ENCODE measurements at regions not wholly inside any gene's neighbourhood (a gene's known extent, or its start where the extent isn't known, plus 50 kb on each side); places are given as distances from the start of the nearest gene placed in this dataset.

- H3K4me1 ChIP-seq (ENCODE audit: control insufficient read depth in 1 of 2, insufficient read depth in 2 of 2, low read length in 2 of 2) = peaks cover 0 to 6% of the 10 kb centered on the region in 2 donors
- no peak overlapping the region for H3K27ac ChIP-seq (ENCODE audit: low read depth, low read length)
- no peak overlapping the region for H3K9ac ChIP-seq (ENCODE audit: low read depth in 1 of 2, low read length in 2 of 2)
- H3K9me3 ChIP-seq (ENCODE audit: control insufficient read depth in 1 of 2, low read length in 2 of 2) = no peaks in the 10 kb centered on the region
- no peaks in the 10 kb centered on the region for H3K36me3 ChIP-seq (ENCODE audit: control insufficient read depth in 1 of 2, insufficient read depth in 2 of 2, low read length in 2 of 2)
- H3K4me3 ChIP-seq (ENCODE audit: low read depth in 1 of 2, low read length in 2 of 2) = no peak overlapping the region
- no peaks in the 10 kb centered on the region for H3K27me3 ChIP-seq (ENCODE audit: control insufficient read depth in 1 of 2, insufficient read depth in 2 of 2, low read length in 2 of 2)
Observed at GRCh38 chr10:50981904-50982303, 92.4 kb upstream of the PRKG1 start.

- H3K27ac ChIP-seq (ENCODE audit: low read depth, low read length) = no peak overlapping the region
- H3K4me3 ChIP-seq (ENCODE audit: low read depth in 1 of 2, low read length in 2 of 2) = no peak overlapping the region
Observed at GRCh38 chr10:50982989-50983388, 91.3 kb upstream of the PRKG1 start.

GRCh38 chr10:50987934-50988333, 86.4 kb upstream of the PRKG1 start:
- no peak overlapping the region for H3K9ac ChIP-seq (ENCODE audit: low read depth in 1 of 2, low read length in 2 of 2)
- H3K4me1 ChIP-seq (ENCODE audit: control insufficient read depth in 1 of 2, insufficient read depth in 2 of 2, low read length in 2 of 2) = peaks cover 3 to 16% of the 10 kb centered on the region in 2 donors
- no peaks in the 10 kb centered on the region for H3K9me3 ChIP-seq (ENCODE audit: control insufficient read depth in 1 of 2, low read length in 2 of 2)
- H3K4me3 ChIP-seq (ENCODE audit: low read depth in 1 of 2, low read length in 2 of 2) = no peak overlapping the region
- no peak overlapping the region for H3K27ac ChIP-seq (ENCODE audit: low read depth, low read length)
- H3K36me3 ChIP-seq (ENCODE audit: control insufficient read depth in 1 of 2, insufficient read depth in 2 of 2, low read length in 2 of 2) = no peaks in the 10 kb centered on the region
- H3K27me3 ChIP-seq (ENCODE audit: control insufficient read depth in 1 of 2, insufficient read depth in 2 of 2, low read length in 2 of 2) = peaks cover 0 to 12% of the 10 kb centered on the region in 2 donors

More at GRCh38 chr10:50982989-50983388, 91.3 kb upstream of the PRKG1 start:
- Histone ChIP-seq H3K4me1 (ENCODE audit: control insufficient read depth in 1 of 2, insufficient read depth in 2 of 2, low read length in 2 of 2) (peaks cover 0 to 3% of the 10 kb centered on the region in 2 donors), H3K27me3 (ENCODE audit: control insufficient read depth in 1 of 2, insufficient read depth in 2 of 2, low read length in 2 of 2) (no peaks in the 10 kb centered on the region), H3K9ac (ENCODE audit: low read depth in 1 of 2, low read length in 2 of 2) (no peak overlapping the region), H3K9me3 (ENCODE audit: control insufficient read depth in 1 of 2, low read length in 2 of 2) (no peaks in the 10 kb centered on the region), H3K36me3 (ENCODE audit: control insufficient read depth in 1 of 2, insufficient read depth in 2 of 2, low read length in 2 of 2) (no peaks in the 10 kb centered on the region)

GRCh38 chr10:50988792-50989191, 85.5 kb upstream of the PRKG1 start:
- H3K27ac ChIP-seq (ENCODE audit: low read depth, low read length) = no peak overlapping the region
- H3K36me3 ChIP-seq (ENCODE audit: control insufficient read depth in 1 of 2, insufficient read depth in 2 of 2, low read length in 2 of 2) = no peaks in the 10 kb centered on the region
- H3K9ac ChIP-seq (ENCODE audit: low read depth in 1 of 2, low read length in 2 of 2) = no peak overlapping the region
- H3K4me1 ChIP-seq (ENCODE audit: control insufficient read depth in 1 of 2, insufficient read depth in 2 of 2, low read length in 2 of 2) = peaks cover 3 to 21% of the 10 kb centered on the region in 2 donors
- no peaks in the 10 kb centered on the region for H3K9me3 ChIP-seq (ENCODE audit: control insufficient read depth in 1 of 2, low read length in 2 of 2)
- H3K27me3 ChIP-seq (ENCODE audit: control insufficient read depth in 1 of 2, insufficient read depth in 2 of 2, low read length in 2 of 2) = peaks cover 0 to 12% of the 10 kb centered on the region in 2 donors
- H3K4me3 ChIP-seq (ENCODE audit: low read depth in 1 of 2, low read length in 2 of 2) = peak overlapping the region in 1 of 2 donors; percentile 34

GRCh38 chr10:50990568-50991455, 83.5 kb upstream of the PRKG1 start:
- H3K4me1 ChIP-seq (ENCODE audit: control insufficient read depth in 1 of 2, insufficient read depth in 2 of 2, low read length in 2 of 2) = peaks cover 3 to 21% of the 10 kb centered on the region in 2 donors
- peak overlapping the region; percentile 23 to 64 for H3K9ac ChIP-seq (ENCODE audit: low read depth in 1 of 2, low read length in 2 of 2)
- H3K36me3 ChIP-seq (ENCODE audit: control insufficient read depth in 1 of 2, insufficient read depth in 2 of 2, low read length in 2 of 2) = no peaks in the 10 kb centered on the region
- peak overlapping the region; percentile 71 to 81 for H3K4me3 ChIP-seq (ENCODE audit: low read depth in 1 of 2, low read length in 2 of 2)
- H3K9me3 ChIP-seq (ENCODE audit: control insufficient read depth in 1 of 2, low read length in 2 of 2) = no peaks in the 10 kb centered on the region
- peaks cover 0 to 12% of the 10 kb centered on the region in 2 donors for H3K27me3 ChIP-seq (ENCODE audit: control insufficient read depth in 1 of 2, insufficient read depth in 2 of 2, low read length in 2 of 2)
- H3K27ac ChIP-seq (ENCODE audit: low read depth, low read length) = peak overlapping the region; percentile 37

- H3K4me1 ChIP-seq (ENCODE audit: control insufficient read depth in 1 of 2, insufficient read depth in 2 of 2, low read length in 2 of 2) = peaks cover 3 to 21% of the 10 kb centered on the region in 2 donors
- no peaks in the 10 kb centered on the region for H3K9me3 ChIP-seq (ENCODE audit: control insufficient read depth in 1 of 2, low read length in 2 of 2)
- peak overlapping the region; percentile 71 to 81 for H3K4me3 ChIP-seq (ENCODE audit: low read depth in 1 of 2, low read length in 2 of 2)
- peak overlapping the region; percentile 41 to 64 for H3K9ac ChIP-seq (ENCODE audit: low read depth in 1 of 2, low read length in 2 of 2)
- peaks cover 0 to 12% of the 10 kb centered on the region in 2 donors for H3K27me3 ChIP-seq (ENCODE audit: control insufficient read depth in 1 of 2, insufficient read depth in 2 of 2, low read length in 2 of 2)
- no peaks in the 10 kb centered on the region for H3K36me3 ChIP-seq (ENCODE audit: control insufficient read depth in 1 of 2, insufficient read depth in 2 of 2, low read length in 2 of 2)
- peak overlapping the region; percentile 37 for H3K27ac ChIP-seq (ENCODE audit: low read depth, low read length)
Observed at GRCh38 chr10:50991456-50992355, 82.6 kb upstream of the PRKG1 start.

GRCh38 chr10:50992356-50992901, 81.9 kb upstream of the PRKG1 start:
- Histone ChIP-seq H3K4me1 (ENCODE audit: control insufficient read depth in 1 of 2, insufficient read depth in 2 of 2, low read length in 2 of 2) (peaks cover 3 to 21% of the 10 kb centered on the region in 2 donors), H3K4me3 (ENCODE audit: low read depth in 1 of 2, low read length in 2 of 2) (peak overlapping the region; percentile 71 to 81), H3K9me3 (ENCODE audit: control insufficient read depth in 1 of 2, low read length in 2 of 2) (no peaks in the 10 kb centered on the region), H3K27ac (ENCODE audit: low read depth, low read length) (no peak overlapping the region), H3K9ac (ENCODE audit: low read depth in 1 of 2, low read length in 2 of 2) (peak overlapping the region; percentile 41 to 57), H3K36me3 (ENCODE audit: control insufficient read depth in 1 of 2, insufficient read depth in 2 of 2, low read length in 2 of 2) (no peaks in the 10 kb centered on the region), H3K27me3 (ENCODE audit: control insufficient read depth in 1 of 2, insufficient read depth in 2 of 2, low read length in 2 of 2) (peaks cover 0 to 12% of the 10 kb centered on the region in 2 donors)

GRCh38 chr10:50992972-50993766, 81.1 kb upstream of the PRKG1 start:
- Histone ChIP-seq H3K4me1 (ENCODE audit: control insufficient read depth in 1 of 2, insufficient read depth in 2 of 2, low read length in 2 of 2) (peaks cover 3 to 21% of the 10 kb centered on the region in 2 donors), H3K9ac (ENCODE audit: low read depth in 1 of 2, low read length in 2 of 2) (no peak overlapping the region), H3K27ac (ENCODE audit: low read depth, low read length) (no peak overlapping the region), H3K36me3 (ENCODE audit: control insufficient read depth in 1 of 2, insufficient read depth in 2 of 2, low read length in 2 of 2) (no peaks in the 10 kb centered on the region), H3K27me3 (ENCODE audit: control insufficient read depth in 1 of 2, insufficient read depth in 2 of 2, low read length in 2 of 2) (peaks cover 0 to 12% of the 10 kb centered on the region in 2 donors), H3K9me3 (ENCODE audit: control insufficient read depth in 1 of 2, low read length in 2 of 2) (no peaks in the 10 kb centered on the region), H3K4me3 (ENCODE audit: low read depth in 1 of 2, low read length in 2 of 2) (peak overlapping the region; percentile 71 to 81)

GRCh38 chr10:50993771-50994251, 80.5 kb upstream of the PRKG1 start:
- Histone ChIP-seq H3K9me3 (ENCODE audit: control insufficient read depth in 1 of 2, low read length in 2 of 2) (no peaks in the 10 kb centered on the region), H3K4me3 (ENCODE audit: low read depth in 1 of 2, low read length in 2 of 2) (peak overlapping the region in 1 of 2 donors; percentile 11), H3K4me1 (ENCODE audit: control insufficient read depth in 1 of 2, insufficient read depth in 2 of 2, low read length in 2 of 2) (peaks cover 0 to 17% of the 10 kb centered on the region in 2 donors), H3K27ac (ENCODE audit: low read depth, low read length) (no peak overlapping the region), H3K27me3 (ENCODE audit: control insufficient read depth in 1 of 2, insufficient read depth in 2 of 2, low read length in 2 of 2) (peaks cover 0 to 12% of the 10 kb centered on the region in 2 donors), H3K9ac (ENCODE audit: low read depth in 1 of 2, low read length in 2 of 2) (no peak overlapping the region), H3K36me3 (ENCODE audit: control insufficient read depth in 1 of 2, insufficient read depth in 2 of 2, low read length in 2 of 2) (no peaks in the 10 kb centered on the region)
